Endothelial cell of umbilical vein (primary cell): ENCODE measurements at regions not wholly inside any gene's neighbourhood (a gene's known extent, or its start where the extent isn't known, plus 50 kb on each side); places are given as distances from the start of the nearest gene placed in this dataset.

Experiments used
- BruUV-seq: library from RNA; stranded (reverse); fragments of 400-500 nt; replicated peaks from 2 replicates; lab custom pipeline; 2021; lab: Mats Ljungman, UMichigan
- CTCF ChIA-PET: fragments of 300-600, 350-600 bp; sonication (Branson Sonifier 250); formaldehyde crosslinking; loops from one replicate; lab custom pipeline; 2021; ENCODE audit warnings: antibody characterized with exemption, inconsistent platforms; lab: Charles Lee
- POLR2A ChIA-PET: fragments of 300-600, 350-600 bp; sonication (Branson Sonifier 250); formaldehyde crosslinking; loops from one replicate; lab custom pipeline; 2021; ENCODE audit warnings: antibody characterized with exemption, inconsistent platforms; lab: Charles Lee
- DNase-seq: peaks from one replicate; pipeline ENCODE4 v3.0.0-alpha.2; 2011; ENCODE audit warnings: low read depth, low spot score
- FAIRE-seq: peaks from 2 replicates; lab custom pipeline; 2011; peaks lifted over from hg19 to GRCh38; lab: Jason Lieb, UNC
- H2AFZ ChIP-seq: 2 replicates; pipeline ENCODE4 v1.6.0; 2012; ENCODE audit warnings: low read depth, low read length, control low read depth, inconsistent platforms
- H3K27ac ChIP-seq: 2 replicates; pipeline ENCODE4 v1.5.1; 2011; ENCODE audit warnings: low read depth, mild to moderate bottlenecking, control low read depth, low read length, moderate library complexity; ENCODE audit not compliant: insufficient read depth
- H3K27me3 ChIP-seq, 2 experiments: 2 replicates each; pipeline versions ENCODE4 v1.6.0 to v1.6.1; 2011; ENCODE audit warnings: low read length in 2 of 2, mixed read lengths in 1 of 2; ENCODE audit not compliant: control insufficient read depth in 2 of 2, insufficient read depth in 2 of 2
- H3K36me3 ChIP-seq, 2 experiments: 2 replicates in 1 of 2; 3 replicates in 1 of 2; pipeline ENCODE4 v1.5.1; 2011; ENCODE audit warnings: low read length in 2 of 2, mild to moderate bottlenecking in 1 of 2, moderate library complexity in 1 of 2; ENCODE audit not compliant: control insufficient read depth in 2 of 2, insufficient read depth in 2 of 2; ENCODE audit errors: extremely low read depth in 1 of 2
- H3K4me1 ChIP-seq: 3 replicates; pipeline ENCODE4 v1.5.1; 2011; ENCODE audit warnings: mild to moderate bottlenecking, low read length; ENCODE audit not compliant: control insufficient read depth, insufficient read depth; ENCODE audit errors: extremely low read depth
- H3K4me2 ChIP-seq: 2 replicates; pipeline ENCODE4 v1.6.1; 2011; ENCODE audit warnings: low read length, control low read depth, mixed read lengths; ENCODE audit not compliant: insufficient read depth
- H3K4me3 ChIP-seq, 3 experiments: fragments of 200-600 bp in 1 of 3; sonication (generic), shearing (Covaris generic) in 1 of 3; replicated peaks in 1 of 3; 2 replicates each; pipeline ENCODE4 v1.5.1; 2011 to 2016; ENCODE audit warnings: control low read depth in 3 of 3, low read length in 3 of 3, mild to moderate bottlenecking in 2 of 3, inconsistent platforms in 1 of 3, low read depth in 1 of 3, moderate library complexity in 1 of 3; ENCODE audit not compliant: insufficient read depth in 1 of 3
- H3K79me2 ChIP-seq: 2 replicates; pipeline ENCODE4 v1.6.0; 2012; ENCODE audit warnings: low read length, inconsistent platforms; ENCODE audit not compliant: control insufficient read depth, insufficient read depth
- H3K9ac ChIP-seq: replicated peaks from 2 replicates; pipeline ENCODE3; 2011; ENCODE audit warnings: low read length, control low read depth; ENCODE audit not compliant: insufficient read depth; ENCODE audit errors: extremely low read depth
- H3K9me1 ChIP-seq: replicated peaks from 3 replicates; pipeline ENCODE4 v1.6.0; 2011; ENCODE audit warnings: mild to moderate bottlenecking, low read length; ENCODE audit not compliant: control insufficient read depth, insufficient read depth; ENCODE audit errors: extremely low read depth
- H3K9me3 ChIP-seq: replicated peaks from 2 replicates; pipeline ENCODE4 v1.5.1; 2012; ENCODE audit warnings: low read length, inconsistent platforms; ENCODE audit not compliant: control insufficient read depth, insufficient read depth
- H4K20me1 ChIP-seq: replicated peaks from 2 replicates; pipeline ENCODE3; 2011; ENCODE audit warnings: mild to moderate bottlenecking, low read length; ENCODE audit not compliant: control insufficient read depth, insufficient read depth; ENCODE audit errors: extremely low read depth
- CTCF ChIP-seq, 2 donors: IDR thresholded peaks; 1 replicate in 1 of 2; 2 replicates in 1 of 2; pipeline ENCODE4 v1.5.1; 2011; ENCODE audit warnings: low read length in 2 of 2, mild to moderate bottlenecking in 2 of 2, moderate library complexity in 2 of 2, control low read depth in 1 of 2, inconsistent platforms in 1 of 2, low read depth in 1 of 2; ENCODE audit not compliant: insufficient read depth in 1 of 2; ENCODE audit errors: extremely low read depth in 1 of 2
- EZH2 ChIP-seq: IDR thresholded peaks from 2 replicates; pipeline ENCODE4 v1.6.1; 2012; ENCODE audit warnings: borderline replicate concordance, low read depth, mild to moderate bottlenecking, moderate library complexity, low read length, inconsistent platforms; ENCODE audit not compliant: severe bottlenecking
- FOS ChIP-seq: IDR thresholded peaks from 2 replicates; pipeline ENCODE4 v1.6.1; 2011; ENCODE audit warnings: mild to moderate bottlenecking, low read length, moderate library complexity, borderline replicate concordance; ENCODE audit not compliant: insufficient read depth
- GATA2 ChIP-seq: IDR thresholded peaks from 2 replicates; pipeline ENCODE4 v1.7.0; 2011; ENCODE audit warnings: low read depth, mild to moderate bottlenecking, moderate library complexity, mixed read lengths, low read length; ENCODE audit not compliant: insufficient read length, insufficient read depth
- JUN ChIP-seq: IDR thresholded peaks from 2 replicates; pipeline ENCODE4 v1.6.1; 2011; ENCODE audit warnings: borderline replicate concordance, low read depth; ENCODE audit not compliant: insufficient read length, insufficient read depth
- POLR2AphosphoS5 ChIP-seq: IDR thresholded peaks from 2 replicates; pipeline ENCODE4 v1.6.1; 2012; ENCODE audit warnings: low read depth, mild to moderate bottlenecking, control low read depth, low read length, moderate library complexity; ENCODE audit not compliant: insufficient read depth
- dilution Hi-C: fragments of 300-500 bp; cut with MboI; formaldehyde crosslinking; loops from one replicate; pipeline ENCODE4 v1.15.0; 2019; ENCODE audit warnings: low sequenced_read_pairs; ENCODE audit not compliant: extremely low pct_ligation_motif_present
- intact Hi-C: fragments of 100-400 bp; cut with micrococcal nuclease; formaldehyde crosslinking; loops from one replicate; pipeline ENCODE4 v1.10.0; 2022

DNA sequence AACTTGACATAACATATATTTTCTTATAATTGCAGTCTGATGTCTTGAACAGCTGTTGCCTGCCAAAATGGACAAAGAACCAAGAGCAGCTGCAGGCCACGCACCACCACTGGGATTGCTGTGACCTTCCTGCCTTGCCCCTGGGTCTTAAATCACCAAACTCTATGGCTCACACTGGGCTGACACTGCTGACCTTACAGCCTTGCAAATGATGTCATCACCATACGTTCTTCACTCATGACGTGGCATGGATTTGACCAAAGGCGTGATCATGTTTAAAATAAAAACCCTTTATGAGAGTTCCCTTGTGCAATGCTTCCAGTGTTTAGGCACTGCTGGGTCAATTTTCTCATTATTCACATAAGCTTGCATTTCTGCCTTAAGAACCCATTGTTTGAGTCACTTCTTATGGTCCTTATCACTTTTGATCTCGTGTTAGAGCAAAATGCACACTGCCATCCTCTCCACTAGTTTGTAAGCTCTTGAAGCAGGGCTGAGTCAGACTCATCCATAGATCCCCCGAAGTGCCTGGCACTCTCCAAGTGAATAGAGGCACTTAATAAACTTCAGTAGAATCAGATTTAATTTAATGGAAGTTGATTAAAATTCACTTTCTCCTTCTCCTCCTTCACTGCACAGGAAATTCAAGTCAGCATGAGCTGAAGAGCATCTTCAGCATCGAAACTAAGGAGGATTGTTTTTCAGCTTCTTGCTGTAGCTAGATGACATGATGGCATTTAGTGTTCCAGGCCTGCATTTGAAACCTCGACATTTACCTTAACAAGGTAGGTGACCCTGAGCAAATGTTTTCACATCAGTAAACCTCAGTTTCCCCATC is 132.4 kb upstream of the PZP start:
- dilution Hi-C loops, result no loop called here
- TF ChIP-seq CTCF (IDR thresholded peaks at IDR 0.05; ENCODE audit: extremely low read depth in 1 of 2, insufficient read depth in 1 of 2, low read depth in 1 of 2, low read length in 2 of 2) (no peak), GATA2 (no peak), POLR2AphosphoS5 (no peak), JUN (no peak), FOS (no peak), EZH2 (no peak)
- Histone ChIP-seq H3K27me3 (peaks cover 2 to 6% of the 10 kb centered on the region in 2 experiments), H3K4me2 (no peak overlapping the region), H3K36me3 (no peaks in the 10 kb centered on the region), H3K9ac (no peak overlapping the region), H3K4me1 (no peaks in the 10 kb centered on the region), H3K9me1 (no peaks in the 10 kb centered on the region), H3K9me3 (no peaks in the 10 kb centered on the region), H3K79me2 (no peaks in the 10 kb centered on the region), H2AFZ (no peak overlapping the region), H4K20me1 (no peaks in the 10 kb centered on the region), H3K27ac (no peak overlapping the region), H3K4me3 (no peak overlapping the region)
- FAIRE-seq, result no peak
- intact Hi-C loops, result no loop called here
- no TSS peak for BruUV-seq
- CTCF ChIA-PET, result interaction anchor here (1.8 to 3.4 kb wide), 2 partner anchors 9 to 128 kb away, joined by 6 to 21 read pairs; no protein-coding TSS in a partner anchor
- POLR2A ChIA-PET, result no interaction called here
- DNase-seq, result no peak
